Vagina (tissue), 2 donors: ENCODE measurements at regions not wholly inside any gene's neighbourhood (a gene's known extent, or its start where the extent isn't known, plus 50 kb on each side); places are given as distances from the start of the nearest gene placed in this dataset.

Source experiments
- CTCF ChIP-seq, 3 experiments: fragments of 450-650 bp in 2 of 3; fragments of 200-600 bp in 1 of 3; sonication (generic) in 1 of 3; IDR thresholded peaks; one replicate each; pipeline ENCODE4 v1.5.1; 2017 to 2019; ENCODE audit warnings: antibody characterized with exemption in 3 of 3, mild to moderate bottlenecking in 2 of 3, moderate library complexity in 2 of 3
- POLR2A ChIP-seq, 2 donors: fragments of 450-650 bp; IDR thresholded peaks; one replicate each; pipeline ENCODE4 v1.6.1; 2017; ENCODE audit warnings: antibody characterized with exemption in 2 of 2, mild to moderate bottlenecking in 2 of 2, moderate library complexity in 2 of 2

- TF ChIP-seq CTCF (IDR thresholded peaks at IDR 0.05) (no peak), POLR2A (IDR thresholded peaks at IDR 0.05) (no peak)
Measured at GRCh38 chr12:131260954-131261353, 307.2 kb downstream of the ADGRD1 start.
